KBM-7 (cell line): ENCODE measurements at regions not wholly inside any gene's neighbourhood (a gene's known extent, or its start where the extent isn't known, plus 50 kb on each side); places are given as distances from the start of the nearest gene placed in this dataset.

ENCODE experiments used
- DNase-seq: peaks from one replicate; pipeline ENCODE4 v3.0.0-alpha.2; 2015
- in situ Hi-C: fragments of 300-500 bp; cut with MboI; formaldehyde crosslinking; loops from 2 replicates; pipeline ENCODE4 v1.14.3; 2020; ENCODE audit warnings: low sequenced_read_pairs, low pct_unique_long_range_greater_than_20kb, mixed read lengths

- no peak for DNase-seq
- in situ Hi-C loops, result no loop called here
Measured at GRCh38 chr7:110181768-110182167, 909.2 kb upstream of the LRRN3 start.

DNA sequence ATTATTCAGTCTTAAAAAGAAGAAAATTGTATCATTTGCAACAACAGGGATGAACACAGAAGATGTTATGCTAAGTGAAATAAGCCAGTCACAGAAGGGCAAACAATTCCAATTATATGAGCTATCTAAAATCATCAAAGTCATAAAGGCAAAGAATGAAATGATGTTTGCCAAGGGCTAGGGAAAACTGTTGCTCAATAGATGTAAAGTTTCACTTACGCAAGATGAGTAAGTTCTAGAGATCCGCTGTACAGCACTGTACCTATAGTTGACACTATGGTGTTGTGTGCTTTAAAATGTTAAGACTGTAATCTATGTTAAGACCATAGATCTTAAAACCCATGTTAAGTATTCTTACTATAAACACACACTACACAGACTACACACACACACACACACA is 904.6 kb upstream of the LRRN3 start:
- in situ Hi-C loops, result no loop called here
- DNase-seq, result no peak

GRCh38 chr7:110187877-110188554 is 902.9 kb upstream of the LRRN3 start:
- DNase-seq, result no peak
- in situ Hi-C loops, result no loop called here

- in situ Hi-C loops, result no loop called here
- no peak for DNase-seq
Measured at GRCh38 chr7:110204527-110204926, 886.4 kb upstream of the LRRN3 start.

GRCh38 chr7:110205899-110206298 is 885.0 kb upstream of the LRRN3 start:
- DNase-seq, result no peak
- in situ Hi-C loops, result no loop called here

GRCh38 chr7:110209884-110210283 is 881.0 kb upstream of the LRRN3 start:
- no peak for DNase-seq
- in situ Hi-C loops, result no loop called here

- DNase-seq, result no peak
- in situ Hi-C loops, result no loop called here
Measured at GRCh38 chr7:110210941-110211608, 879.9 kb upstream of the LRRN3 start.

- DNase-seq, result no peak
- in situ Hi-C loops, result no loop called here
Measured at GRCh38 chr7:110224643-110225042, 866.3 kb upstream of the LRRN3 start.

DNA sequence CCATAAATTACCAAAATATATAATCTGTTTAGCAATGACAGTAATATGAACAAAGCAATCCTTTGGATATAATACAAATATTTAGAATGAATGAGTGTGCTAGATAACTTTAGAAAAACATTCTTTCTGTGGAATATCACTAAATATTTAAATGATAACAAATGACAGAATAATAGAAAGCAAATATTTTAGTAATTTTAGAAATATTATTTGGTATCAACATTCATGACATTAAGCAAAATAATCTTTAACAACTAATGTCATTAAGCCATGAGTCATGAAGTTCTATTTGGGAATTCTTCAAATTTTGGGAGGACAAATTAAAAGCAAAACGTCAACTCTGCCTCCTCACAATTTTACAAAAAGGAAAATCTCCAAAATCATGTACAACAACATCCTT is 844.8 kb upstream of the LRRN3 start:
- in situ Hi-C loops, result no loop called here
- no peak for DNase-seq

- in situ Hi-C loops, result no loop called here
- DNase-seq, result no peak
Measured at GRCh38 chr7:110253093-110253492, 837.8 kb upstream of the LRRN3 start.

GRCh38 chr7:110257673-110258072 is 833.3 kb upstream of the LRRN3 start:
- DNase-seq, result no peak
- in situ Hi-C loops, result no loop called here

GRCh38 chr7:110262251-110262650 is 828.7 kb upstream of the LRRN3 start:
- no peak for DNase-seq
- in situ Hi-C loops, result no loop called here

- in situ Hi-C loops, result no loop called here
- no peak for DNase-seq
Measured at GRCh38 chr7:110264288-110264687, 826.6 kb upstream of the LRRN3 start.

DNA sequence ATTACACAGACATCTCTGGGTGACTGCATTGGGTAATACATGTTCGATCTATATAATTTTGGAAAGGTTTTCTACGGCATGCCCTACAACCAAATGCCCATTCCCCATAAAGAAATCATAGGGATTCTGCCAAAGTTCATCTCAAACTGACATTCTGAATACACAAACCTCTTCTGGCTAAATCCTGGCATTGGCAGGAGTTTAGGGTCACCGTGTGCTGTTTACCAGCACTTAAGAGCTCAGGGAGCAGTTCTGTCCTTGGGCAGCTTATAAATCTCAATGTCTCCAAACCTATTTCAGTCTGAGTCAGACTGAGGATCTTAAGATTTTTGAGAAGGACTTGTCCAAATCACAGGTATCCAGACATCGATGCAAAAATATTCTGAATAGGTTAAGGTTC is 809.6 kb upstream of the LRRN3 start:
- no peak for DNase-seq
- in situ Hi-C loops, result no loop called here

DNA sequence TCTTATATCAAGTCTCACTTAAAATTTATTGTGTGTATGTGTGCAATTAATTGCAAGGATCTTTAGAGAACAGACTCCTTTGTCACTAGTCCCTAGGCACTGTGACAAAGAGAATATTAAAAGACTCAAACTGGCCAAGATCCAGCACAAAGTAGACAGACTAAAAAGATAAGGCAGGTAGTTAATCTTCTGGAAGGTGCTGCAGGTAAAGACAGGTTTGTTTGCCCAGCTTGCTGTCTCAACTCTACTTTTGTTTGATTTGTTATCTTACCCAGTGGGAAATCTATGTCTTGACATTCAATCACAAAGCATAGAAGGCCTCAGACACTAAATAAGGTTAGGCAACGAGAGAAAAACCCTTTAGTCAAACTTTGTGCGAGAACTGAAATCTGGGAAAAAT is 807.9 kb upstream of the LRRN3 start:
- in situ Hi-C loops, result no loop called here
- no peak for DNase-seq

DNA sequence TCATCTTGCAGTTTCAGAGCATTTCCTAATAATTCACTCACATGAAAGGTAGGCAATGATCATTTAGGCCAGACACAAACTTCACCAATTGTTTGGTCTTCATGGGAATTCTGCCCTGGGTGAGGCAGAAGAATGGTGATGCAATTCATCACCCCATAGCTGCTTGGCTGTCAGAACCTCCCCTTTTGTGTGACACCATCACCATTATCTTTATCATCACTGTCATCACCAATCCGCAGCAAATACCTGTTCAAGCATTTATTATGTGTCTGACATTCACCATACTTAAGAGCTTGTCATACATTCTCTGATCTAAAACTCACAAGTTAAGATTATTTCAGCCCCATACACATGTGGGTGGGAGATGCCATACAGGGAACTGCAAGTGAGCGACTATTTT is 799.5 kb upstream of the LRRN3 start:
- in situ Hi-C loops, result no loop called here
- no peak for DNase-seq

- in situ Hi-C loops, result no loop called here
- no peak for DNase-seq
Measured at GRCh38 chr7:110296321-110296720, 794.6 kb upstream of the LRRN3 start.

GRCh38 chr7:110307776-110308175 is 783.2 kb upstream of the LRRN3 start:
- in situ Hi-C loops, result no loop called here
- no peak for DNase-seq

GRCh38 chr7:110308791-110309190 is 782.1 kb upstream of the LRRN3 start:
- in situ Hi-C loops, result no loop called here

DNA sequence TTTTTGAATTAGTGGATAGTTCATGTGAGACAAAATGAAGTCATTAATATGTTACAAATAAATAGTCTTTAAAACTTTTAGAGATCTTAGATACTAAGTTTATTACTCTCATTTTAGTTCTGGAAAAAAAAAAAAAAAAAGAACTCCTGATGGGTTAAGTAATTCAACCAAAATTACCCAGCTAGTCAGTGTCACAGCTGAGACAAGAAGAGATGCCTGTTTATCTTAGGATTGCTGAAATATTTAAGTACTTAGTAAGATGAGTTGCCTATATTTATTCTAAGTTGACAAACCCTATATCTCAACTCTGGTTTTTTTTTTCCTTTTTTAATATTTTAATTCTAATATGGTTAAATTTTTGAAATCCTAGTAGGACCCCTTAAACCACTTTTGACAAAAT is 781.0 kb upstream of the LRRN3 start:
- in situ Hi-C loops, result no loop called here
- DNase-seq, result no peak

More at GRCh38 chr7:110308791-110309190, 782.1 kb upstream of the LRRN3 start:
- no peak for DNase-seq

GRCh38 chr7:110311556-110311955 is 779.4 kb upstream of the LRRN3 start:
- in situ Hi-C loops, result no loop called here
- DNase-seq, result no peak
